GM12878 (cell line): ENCODE measurements at regions not wholly inside any gene's neighbourhood (a gene's known extent, or its start where the extent isn't known, plus 50 kb on each side); places are given as distances from the start of the nearest gene placed in this dataset.

ENCODE experiments used
- CHD2 ChIP-seq: IDR thresholded peaks from 2 replicates; pipeline ENCODE4 v1.6.1; 2011; ENCODE audit warnings: low read depth, low read length, improper control_type of control experiment, borderline replicate concordance
- EZH2 ChIP-seq: IDR thresholded peaks from 2 replicates; pipeline ENCODE4 v1.6.1; 2012; ENCODE audit warnings: low read depth, mild to moderate bottlenecking, control low read depth, inconsistent platforms, low read length, borderline replicate concordance; ENCODE audit not compliant: control insufficient read depth
- MYC ChIP-seq: IDR thresholded peaks from 2 replicates; pipeline ENCODE4 v1.6.1; 2011; ENCODE audit warnings: mild to moderate bottlenecking, low read length, moderate library complexity, inconsistent platforms; ENCODE audit not compliant: insufficient read depth, insufficient replicate concordance, insufficient read length, severe bottlenecking
- PAX5 ChIP-seq: IDR thresholded peaks from 2 replicates; pipeline ENCODE4 v1.6.1; 2011; ENCODE audit warnings: low read depth, low read length, borderline replicate concordance
- POLR2A ChIP-seq: IDR thresholded peaks from 2 replicates; pipeline ENCODE4 v1.6.1; 2011; ENCODE audit warnings: low read depth, mild to moderate bottlenecking, low read length
- RB1 ChIP-seq: fragments of 450-650 bp; formaldehyde crosslinking; IDR thresholded peaks from 2 replicates; pipeline ENCODE4 v1.6.1; 2017; ENCODE audit warnings: mild to moderate bottlenecking, borderline replicate concordance
- USF1 ChIP-seq: IDR thresholded peaks from 2 replicates; pipeline ENCODE4 v1.6.1; 2011; ENCODE audit warnings: borderline replicate concordance, low read depth, mild to moderate bottlenecking, moderate library complexity, mixed read lengths, low read length; ENCODE audit not compliant: insufficient read depth; ENCODE audit errors: extremely low read length
- TF ChIP-seq, protein P1 (sequence below), 3 experiments: IDR thresholded peaks in 2 of 3; conservative IDR thresholded peaks in 1 of 3; 2 replicates each; pipeline ENCODE4 v1.5.1; 2011; ENCODE audit warnings: low read depth in 3 of 3, low read length in 3 of 3, mild to moderate bottlenecking in 3 of 3, control low read depth in 2 of 3, moderate library complexity in 2 of 3, inconsistent platforms in 1 of 3, mixed read lengths in 1 of 3; ENCODE audit not compliant: control insufficient read depth in 2 of 3, insufficient read depth in 1 of 3; ENCODE audit errors: extremely low read depth in 1 of 3

GRCh38 chr7:49635800-49636199 is 137.6 kb upstream of the VWC2 start:
- TF ChIP-seq MYC = no peak
- no peak for TF ChIP-seq POLR2A
- TF ChIP-seq, protein P1, sequence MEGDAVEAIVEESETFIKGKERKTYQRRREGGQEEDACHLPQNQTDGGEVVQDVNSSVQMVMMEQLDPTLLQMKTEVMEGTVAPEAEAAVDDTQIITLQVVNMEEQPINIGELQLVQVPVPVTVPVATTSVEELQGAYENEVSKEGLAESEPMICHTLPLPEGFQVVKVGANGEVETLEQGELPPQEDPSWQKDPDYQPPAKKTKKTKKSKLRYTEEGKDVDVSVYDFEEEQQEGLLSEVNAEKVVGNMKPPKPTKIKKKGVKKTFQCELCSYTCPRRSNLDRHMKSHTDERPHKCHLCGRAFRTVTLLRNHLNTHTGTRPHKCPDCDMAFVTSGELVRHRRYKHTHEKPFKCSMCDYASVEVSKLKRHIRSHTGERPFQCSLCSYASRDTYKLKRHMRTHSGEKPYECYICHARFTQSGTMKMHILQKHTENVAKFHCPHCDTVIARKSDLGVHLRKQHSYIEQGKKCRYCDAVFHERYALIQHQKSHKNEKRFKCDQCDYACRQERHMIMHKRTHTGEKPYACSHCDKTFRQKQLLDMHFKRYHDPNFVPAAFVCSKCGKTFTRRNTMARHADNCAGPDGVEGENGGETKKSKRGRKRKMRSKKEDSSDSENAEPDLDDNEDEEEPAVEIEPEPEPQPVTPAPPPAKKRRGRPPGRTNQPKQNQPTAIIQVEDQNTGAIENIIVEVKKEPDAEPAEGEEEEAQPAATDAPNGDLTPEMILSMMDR (IDR thresholded peaks at IDR 0.05 in 2 of 3, conservative IDR thresholded peaks at IDR 0.05 in 1 of 3; ENCODE audit: control insufficient read depth in 2 of 3, extremely low read depth in 1 of 3, insufficient read depth in 1 of 3, low read depth in 3 of 3, low read length in 3 of 3) = 0 out of 6 replicates have a peak, but pooled peaks of 1 of the 3 experiments have one; percentile 3
- TF ChIP-seq EZH2 = no peak
- TF ChIP-seq RB1 = no peak
- TF ChIP-seq PAX5 = no peak
- TF ChIP-seq CHD2 = no peak
- no peak for TF ChIP-seq USF1
